Activated naive CD4-positive, alpha-beta T cell treated with anti-CD3 and anti-CD28 coated beads, Interleukin-2, amount 10 ng/mL, durations not matched to agents 7 days and 5 days (primary cell): ENCODE measurements at regions not wholly inside any gene's neighbourhood (a gene's known extent, or its start where the extent isn't known, plus 50 kb on each side); places are given as distances from the start of the nearest gene placed in this dataset.
"Not testable (repeated sequence)": the region's sequence is repeated elsewhere in the genome, so short reads cannot be mapped to it uniquely, and the experiment has no call there.

Experiments
- CTCF ChIA-PET: fragments of 350-600 bp; sonication (Branson Sonifier 250); formaldehyde crosslinking; loops from one replicate; lab custom pipeline; 2021; ENCODE audit warnings: antibody characterized with exemption; lab: Charles Lee
- DNase-seq: peaks from one replicate; pipeline ENCODE4 v3.0.0-alpha.2; 2020
- H3K27ac Mint-ChIP-seq: one replicate; pipeline ENCODE4 v1.8.0; 2021; ENCODE audit warnings: mild to moderate bottlenecking, moderate library complexity, mixed read lengths
- H3K27me3 Mint-ChIP-seq: one replicate; pipeline ENCODE4 v1.8.0; 2021; ENCODE audit warnings: mild to moderate bottlenecking, mixed read lengths
- H3K36me3 Mint-ChIP-seq: one replicate; pipeline ENCODE4 v1.8.0; 2021; ENCODE audit warnings: mixed read lengths
- H3K4me1 Mint-ChIP-seq: one replicate; pipeline ENCODE4 v1.8.0; 2021; ENCODE audit warnings: mixed read lengths
- H3K4me3 Mint-ChIP-seq: one replicate; pipeline ENCODE4 v1.8.0; 2021; ENCODE audit warnings: mild to moderate bottlenecking, moderate library complexity, mixed read lengths
- H3K9me3 Mint-ChIP-seq: one replicate; pipeline ENCODE4 v1.8.0; 2021; ENCODE audit warnings: mixed read lengths

GRCh38 chr15:92779874-92780273, 120.2 kb upstream of the CHD2 start:
- H3K36me3 Mint-ChIP-seq = no peaks in the 10 kb centered on the region
- H3K9me3 Mint-ChIP-seq = peaks cover 4% of the 10 kb centered on the region
- H3K27me3 Mint-ChIP-seq = no peaks in the 10 kb centered on the region
- no peak for DNase-seq
- H3K4me1 Mint-ChIP-seq = no peaks in the 10 kb centered on the region
- no peak overlapping the region for H3K27ac Mint-ChIP-seq
- CTCF ChIA-PET = no interaction called here
- no peak overlapping the region for H3K4me3 Mint-ChIP-seq

GRCh38 chr15:92780843-92781242, 119.3 kb upstream of the CHD2 start:
- Mint-ChIP-seq H3K9me3 (peaks cover 4% of the 10 kb centered on the region), H3K4me3 (no peak overlapping the region), H3K36me3 (no peaks in the 10 kb centered on the region), H3K27me3 (no peaks in the 10 kb centered on the region), H3K4me1 (no peaks in the 10 kb centered on the region), H3K27ac (no peak overlapping the region)
- DNase-seq = no peak
- CTCF ChIA-PET = no interaction called here

GRCh38 chr15:92781925-92782453, 118.1 kb upstream of the CHD2 start:
- Mint-ChIP-seq H3K27me3 (no peaks in the 10 kb centered on the region), H3K4me3 (no peak overlapping the region), H3K36me3 (no peaks in the 10 kb centered on the region), H3K4me1 (no peaks in the 10 kb centered on the region), H3K27ac (no peak overlapping the region), H3K9me3 (peaks cover 4% of the 10 kb centered on the region)
- DNase-seq = no peak
- CTCF ChIA-PET = no interaction called here

- peaks cover 6% of the 10 kb centered on the region for H3K9me3 Mint-ChIP-seq
- H3K36me3 Mint-ChIP-seq = peaks cover 1% of the 10 kb centered on the region
- no peak overlapping the region for H3K27ac Mint-ChIP-seq
- no peaks in the 10 kb centered on the region for H3K4me1 Mint-ChIP-seq
- H3K4me3 Mint-ChIP-seq = no peak overlapping the region
- DNase-seq = no peak
- CTCF ChIA-PET = interaction anchor here (0.7 kb wide), 1 partner anchor 243 kb away, joined by 4 read pairs; no protein-coding TSS in a partner anchor
- no peaks in the 10 kb centered on the region for H3K27me3 Mint-ChIP-seq
Observed at GRCh38 chr15:92787116-92787515, 113.0 kb upstream of the CHD2 start.

- H3K4me1 Mint-ChIP-seq = no peaks in the 10 kb centered on the region
- CTCF ChIA-PET = interaction anchor here (2.2 kb wide), 1 partner anchor 9 kb away, joined by 8 read pairs; no protein-coding TSS in a partner anchor
- peaks cover 6% of the 10 kb centered on the region for H3K9me3 Mint-ChIP-seq
- DNase-seq = no peak
- peaks cover 1% of the 10 kb centered on the region for H3K36me3 Mint-ChIP-seq
- no peak overlapping the region for H3K27ac Mint-ChIP-seq
- no peaks in the 10 kb centered on the region for H3K27me3 Mint-ChIP-seq
- no peak overlapping the region for H3K4me3 Mint-ChIP-seq
Observed at GRCh38 chr15:92788196-92788595, 111.9 kb upstream of the CHD2 start.

- H3K4me1 Mint-ChIP-seq, DNase-seq, H3K27ac Mint-ChIP-seq, H3K27me3 Mint-ChIP-seq, H3K9me3 Mint-ChIP-seq, H3K36me3 Mint-ChIP-seq, H3K4me3 Mint-ChIP-seq: not testable (repeated sequence)
- CTCF ChIA-PET = interaction anchor here (0.8 to 2.2 kb wide), 3 partner anchors 9 to 768 kb away, joined by 3 to 8 read pairs (median 3); no protein-coding TSS in a partner anchor
Observed at GRCh38 chr15:92788793-92789192, 111.3 kb upstream of the CHD2 start.

- H3K27ac Mint-ChIP-seq = no peak overlapping the region
- peaks cover 3% of the 10 kb centered on the region for H3K36me3 Mint-ChIP-seq
- H3K27me3 Mint-ChIP-seq = peaks cover 4% of the 10 kb centered on the region
- DNase-seq = no peak
- H3K4me1 Mint-ChIP-seq = peaks cover 16% of the 10 kb centered on the region
- CTCF ChIA-PET = interaction anchor here (0.7 to 5.2 kb wide), 13 partner anchors 10 to 240 kb away, joined by 3 to 68 read pairs (median 6); no protein-coding TSS in a partner anchor
- H3K4me3 Mint-ChIP-seq = no peak overlapping the region
- H3K9me3 Mint-ChIP-seq = no peaks in the 10 kb centered on the region
Observed at GRCh38 chr15:92796161-92796611, 103.9 kb upstream of the CHD2 start.

GRCh38 chr15:92797168-92798052, 102.7 kb upstream of the CHD2 start:
- no peak for DNase-seq
- Mint-ChIP-seq H3K27me3 (peaks cover 4% of the 10 kb centered on the region), H3K4me1 (peaks cover 22% of the 10 kb centered on the region), H3K36me3 (peaks cover 5% of the 10 kb centered on the region), H3K9me3 (no peaks in the 10 kb centered on the region), H3K4me3 (no peak overlapping the region), H3K27ac (no peak overlapping the region)
- CTCF ChIA-PET = interaction anchor here (0.6 to 5.2 kb wide), 28 partner anchors 9 to 699 kb away, joined by 3 to 68 read pairs (median 5); partner anchors contain the start of gene CHD2

- no peak for DNase-seq
- H3K27ac Mint-ChIP-seq = no peak overlapping the region
- peaks cover 39% of the 10 kb centered on the region for H3K4me1 Mint-ChIP-seq
- CTCF ChIA-PET = interaction anchor here (1.3 to 5.2 kb wide), 2 partner anchors 118 to 228 kb away, joined by 6 to 46 read pairs; no protein-coding TSS in a partner anchor
- peaks cover 1% of the 10 kb centered on the region for H3K27me3 Mint-ChIP-seq
- no peak overlapping the region for H3K4me3 Mint-ChIP-seq
- H3K36me3 Mint-ChIP-seq = peaks cover 7% of the 10 kb centered on the region
- no peaks in the 10 kb centered on the region for H3K9me3 Mint-ChIP-seq
Observed at GRCh38 chr15:92800013-92800412, 100.1 kb upstream of the CHD2 start.

- DNase-seq, H3K36me3 Mint-ChIP-seq, H3K27me3 Mint-ChIP-seq, H3K9me3 Mint-ChIP-seq, H3K27ac Mint-ChIP-seq, H3K4me3 Mint-ChIP-seq: not testable (repeated sequence)
- H3K4me1 Mint-ChIP-seq = peaks cover 40% of the 10 kb centered on the region
- CTCF ChIA-PET = interaction anchor here (1.3 kb wide), 1 partner anchor 118 kb away, joined by 6 read pairs; no protein-coding TSS in a partner anchor
Observed at GRCh38 chr15:92800416-92801055, 99.6 kb upstream of the CHD2 start.

GRCh38 chr15:92801056-92801773, 98.9 kb upstream of the CHD2 start:
- H3K36me3 Mint-ChIP-seq, H3K27me3 Mint-ChIP-seq, H3K9me3 Mint-ChIP-seq, H3K4me3 Mint-ChIP-seq, H3K27ac Mint-ChIP-seq, DNase-seq: not testable (repeated sequence)
- CTCF ChIA-PET = interaction anchor here (0.6 to 5.0 kb wide), 2 partner anchors 113 to 117 kb away, joined by 3 to 26 read pairs; no protein-coding TSS in a partner anchor
- peaks cover 40% of the 10 kb centered on the region for H3K4me1 Mint-ChIP-seq

- Mint-ChIP-seq H3K36me3 (peaks cover 9% of the 10 kb centered on the region), H3K4me1 (peaks cover 45% of the 10 kb centered on the region), H3K27ac (peak overlapping the region; percentile 37), H3K27me3 (no peaks in the 10 kb centered on the region), H3K4me3 (no peak overlapping the region), H3K9me3 (no peaks in the 10 kb centered on the region)
- CTCF ChIA-PET = interaction anchor here (0.6 to 5.0 kb wide), 3 partner anchors 83 to 116 kb away, joined by 3 to 26 read pairs (median 3); no protein-coding TSS in a partner anchor
- no peak for DNase-seq
Observed at GRCh38 chr15:92801774-92802464, 98.2 kb upstream of the CHD2 start.

GRCh38 chr15:92803536-92803851, 96.6 kb upstream of the CHD2 start:
- Mint-ChIP-seq H3K4me1 (peaks cover 47% of the 10 kb centered on the region), H3K9me3 (no peaks in the 10 kb centered on the region), H3K27me3 (no peaks in the 10 kb centered on the region), H3K36me3 (peaks cover 9% of the 10 kb centered on the region), H3K27ac (peak overlapping the region; percentile 1), H3K4me3 (no peak overlapping the region)
- CTCF ChIA-PET = interaction anchor here (0.6 to 5.0 kb wide), 3 partner anchors 113 to 214 kb away, joined by 3 to 26 read pairs (median 4); no protein-coding TSS in a partner anchor
- DNase-seq = no peak
